Common myeloid progenitor, CD34-positive (primary cell): ENCODE measurements at regions not wholly inside any gene's neighbourhood (a gene's known extent, or its start where the extent isn't known, plus 50 kb on each side); places are given as distances from the start of the nearest gene placed in this dataset.

Experiments used
- CTCF ChIA-PET: fragments of 350-600 bp; sonication (Branson Sonifier 250); formaldehyde crosslinking; loops from one replicate; lab custom pipeline; 2021; ENCODE audit warnings: antibody characterized with exemption; lab: Charles Lee
- POLR2A ChIA-PET: fragments of 350-600 bp; sonication (Branson Sonifier 250); formaldehyde crosslinking; loops from one replicate; lab custom pipeline; 2021; ENCODE audit warnings: antibody characterized with exemption; lab: Charles Lee
- DNase-seq, 3 donors: peaks; one replicate each; pipeline versions ENCODE4 v3.0.0 to v3.0.0-alpha.2; 2013
- H3K27ac ChIP-seq, 2 experiments: 1 replicate in 1 of 2; 2 replicates in 1 of 2; pipeline ENCODE4 v1.7.0; 2013; ENCODE audit warnings: inconsistent platforms in 2 of 2, low read length in 2 of 2, mild to moderate bottlenecking in 2 of 2, low read depth in 1 of 2, moderate library complexity in 1 of 2; ENCODE audit not compliant: severe bottlenecking in 2 of 2, insufficient read depth in 1 of 2, poor library complexity in 1 of 2
- H3K27me3 ChIP-seq, 5 experiments: replicated peaks in 2 of 5; 1 replicate in 3 of 5; 2 replicates in 2 of 5; pipeline versions ENCODE4 v1.6.1 to v1.7.0; 2013; ENCODE audit warnings: low read length in 4 of 5, mild to moderate bottlenecking in 2 of 5, moderate library complexity in 2 of 5, inconsistent platforms in 1 of 5; ENCODE audit not compliant: insufficient read depth in 5 of 5, control insufficient read depth in 4 of 5
- H3K36me3 ChIP-seq, 4 experiments: 1 replicate in 2 of 4; 2 replicates in 2 of 4; pipeline versions ENCODE4 v1.6.1 to v1.7.0; 2013; ENCODE audit warnings: low read length in 3 of 4, control low read depth in 1 of 4, mild to moderate bottlenecking in 1 of 4; ENCODE audit not compliant: control insufficient read depth in 4 of 4, insufficient read depth in 4 of 4
- H3K4me1 ChIP-seq, 4 experiments: 1 replicate in 3 of 4; 2 replicates in 1 of 4; pipeline versions ENCODE4 v1.6.1 to v1.7.1; 2013; ENCODE audit warnings: low read length in 3 of 4, mild to moderate bottlenecking in 3 of 4, control low read depth in 1 of 4, inconsistent platforms in 1 of 4, moderate library complexity in 1 of 4; ENCODE audit not compliant: control insufficient read depth in 4 of 4, insufficient read depth in 4 of 4; ENCODE audit errors: control extremely low read depth in 1 of 4
- H3K4me3 ChIP-seq, 7 experiments: 1 replicate in 4 of 7; 2 replicates in 3 of 7; pipeline versions ENCODE4 v1.5.1 to v1.7.0; 2013; ENCODE audit warnings: mild to moderate bottlenecking in 7 of 7, low read length in 6 of 7, moderate library complexity in 6 of 7, inconsistent platforms in 2 of 7, low read depth in 2 of 7, control low read depth in 1 of 7; ENCODE audit not compliant: insufficient read depth in 4 of 7, control insufficient read depth in 1 of 7; ENCODE audit errors: extremely low read depth in 1 of 7
- H3K9me3 ChIP-seq, 5 experiments: 1 replicate in 4 of 5; 2 replicates in 1 of 5; pipeline versions ENCODE4 v1.6.1 to v1.7.1; 2013; ENCODE audit warnings: low read length in 4 of 5, mild to moderate bottlenecking in 2 of 5, inconsistent platforms in 1 of 5, low read depth in 1 of 5, moderate library complexity in 1 of 5; ENCODE audit not compliant: control insufficient read depth in 4 of 5, insufficient read depth in 2 of 5; ENCODE audit errors: control extremely low read depth in 1 of 5
- WGBS: methylation state at CpG from one replicate; pipeline ENCODE4 v1.1.5; 2013; ENCODE audit not compliant: insufficient coverage; 5-methylcytosine and 5-hydroxymethylcytosine counted together

- POLR2A ChIA-PET, result no interaction called here
These were observed 384.2 kb upstream of the SALL3 start for GRCh38 chr18:78595453-78595852.

GRCh38 chr18:78595924-78596573, 383.6 kb upstream of the SALL3 start:
- peaks cover 0 to 12% (median 1%) of the 10 kb centered on the region in 5 experiments for H3K9me3 ChIP-seq
- no peak overlapping the region for H3K27ac ChIP-seq
- ChIA-PET CTCF (no interaction called here), POLR2A (no interaction called here)
- peaks cover 0 to 4% (median 0%) of the 10 kb centered on the region in 5 experiments for H3K27me3 ChIP-seq
- H3K4me3 ChIP-seq, result no peak overlapping the region
- no peak for DNase-seq
- no peaks in the 10 kb centered on the region for H3K36me3 ChIP-seq
- no peaks in the 10 kb centered on the region for H3K4me1 ChIP-seq
- WGBS, result 95% methylated on average over 7 of the region's 9 CpGs

More at GRCh38 chr18:78595453-78595852, 384.2 kb upstream of the SALL3 start:
- Histone ChIP-seq H3K27ac (no peak overlapping the region), H3K4me1 (no peaks in the 10 kb centered on the region), H3K36me3 (no peaks in the 10 kb centered on the region), H3K4me3 (no peak overlapping the region), H3K27me3 (peaks cover 0 to 4% (median 0%) of the 10 kb centered on the region in 5 experiments), H3K9me3 (peaks cover 0 to 12% (median 1%) of the 10 kb centered on the region in 5 experiments)
- CTCF ChIA-PET, result no interaction called here
- no peak for DNase-seq
- WGBS, result 89% methylated on average over 3 of the region's 4 CpGs

- no peaks in the 10 kb centered on the region for H3K4me1 ChIP-seq
- ChIA-PET POLR2A (no interaction called here), CTCF (no interaction called here)
- H3K27ac ChIP-seq, result no peak overlapping the region
- H3K4me3 ChIP-seq, result no peak overlapping the region
- H3K9me3 ChIP-seq, result peaks cover 0 to 12% (median 1%) of the 10 kb centered on the region in 5 experiments
- WGBS, result 62% methylated on average over 6 of the region's 8 CpGs
- peaks cover 0 to 6% (median 0%) of the 10 kb centered on the region in 5 experiments for H3K27me3 ChIP-seq
- DNase-seq, result no peak
- no peaks in the 10 kb centered on the region for H3K36me3 ChIP-seq
These were observed 382.7 kb upstream of the SALL3 start for GRCh38 chr18:78596794-78597345.

GRCh38 chr18:78601349-78601748, 378.3 kb upstream of the SALL3 start:
- no peak for DNase-seq
- Histone ChIP-seq H3K4me1 (no peaks in the 10 kb centered on the region), H3K36me3 (no peaks in the 10 kb centered on the region), H3K27ac (no peak overlapping the region), H3K4me3 (no peak overlapping the region), H3K9me3 (peaks cover 0 to 11% (median 0%) of the 10 kb centered on the region in 5 experiments), H3K27me3 (peaks cover 0 to 28% (median 4%) of the 10 kb centered on the region in 5 experiments)
- ChIA-PET CTCF (interaction anchor here (0.6 to 0.9 kb wide), 3 partner anchors 19 to 188 kb away, joined by 3 read pairs; no protein-coding TSS in a partner anchor), POLR2A (no interaction called here)
- WGBS, result 82% methylated on average over 14 of the region's 14 CpGs

GRCh38 chr18:78601923-78602322, 377.7 kb upstream of the SALL3 start:
- POLR2A ChIA-PET, result no interaction called here
- H3K27ac ChIP-seq, result no peak overlapping the region
- 91% methylated on average over 5 of the region's 7 CpGs for WGBS
- peaks cover 0 to 11% (median 0%) of the 10 kb centered on the region in 5 experiments for H3K9me3 ChIP-seq
- peaks cover 0 to 28% (median 4%) of the 10 kb centered on the region in 5 experiments for H3K27me3 ChIP-seq
- DNase-seq, result no peak
- CTCF ChIA-PET, result interaction anchor here (0.6 to 0.9 kb wide), 3 partner anchors 19 to 189 kb away, joined by 3 read pairs; no protein-coding TSS in a partner anchor
- H3K36me3 ChIP-seq, result no peaks in the 10 kb centered on the region
- H3K4me1 ChIP-seq, result no peaks in the 10 kb centered on the region
- no peak overlapping the region for H3K4me3 ChIP-seq

GRCh38 chr18:78602430-78602829, 377.2 kb upstream of the SALL3 start:
- H3K27me3 ChIP-seq, result peaks cover 0 to 28% (median 4%) of the 10 kb centered on the region in 5 experiments
- DNase-seq, result no peak
- H3K27ac ChIP-seq, result no peak overlapping the region
- no peak overlapping the region for H3K4me3 ChIP-seq
- ChIA-PET CTCF (no interaction called here), POLR2A (no interaction called here)
- peaks cover 0 to 11% (median 0%) of the 10 kb centered on the region in 5 experiments for H3K9me3 ChIP-seq
- no peaks in the 10 kb centered on the region for H3K4me1 ChIP-seq
- H3K36me3 ChIP-seq, result no peaks in the 10 kb centered on the region
- WGBS, result 93% methylated on average over 9 of the region's 12 CpGs
